ENCODE measurements at regions not wholly inside any gene's neighbourhood (a gene's known extent, or its start where the extent isn't known, plus 50 kb on each side); places are given as distances from the start of the nearest gene placed in this dataset.

DNA sequence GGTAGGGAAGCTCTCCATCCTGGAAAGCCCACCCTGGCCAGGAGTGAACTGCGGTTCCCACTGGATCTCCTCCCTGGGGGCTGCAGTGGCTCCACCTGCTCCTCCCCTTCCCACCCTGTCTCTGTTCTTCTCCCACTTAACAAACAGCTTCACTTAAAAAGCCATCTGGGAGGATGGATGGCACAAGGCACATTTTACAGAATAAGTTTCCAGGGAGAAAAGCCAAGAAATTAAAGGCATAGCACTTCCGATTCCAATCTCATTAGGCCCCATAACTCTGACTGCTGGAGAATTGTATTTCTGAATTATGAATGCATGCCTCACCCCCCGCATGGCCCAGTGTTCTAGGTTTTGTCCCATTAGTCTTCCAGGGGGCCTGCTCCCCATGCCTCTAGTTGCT is 718.3 kb downstream of the PTPRU start:
- TF ChIP-seq, protein P1, sequence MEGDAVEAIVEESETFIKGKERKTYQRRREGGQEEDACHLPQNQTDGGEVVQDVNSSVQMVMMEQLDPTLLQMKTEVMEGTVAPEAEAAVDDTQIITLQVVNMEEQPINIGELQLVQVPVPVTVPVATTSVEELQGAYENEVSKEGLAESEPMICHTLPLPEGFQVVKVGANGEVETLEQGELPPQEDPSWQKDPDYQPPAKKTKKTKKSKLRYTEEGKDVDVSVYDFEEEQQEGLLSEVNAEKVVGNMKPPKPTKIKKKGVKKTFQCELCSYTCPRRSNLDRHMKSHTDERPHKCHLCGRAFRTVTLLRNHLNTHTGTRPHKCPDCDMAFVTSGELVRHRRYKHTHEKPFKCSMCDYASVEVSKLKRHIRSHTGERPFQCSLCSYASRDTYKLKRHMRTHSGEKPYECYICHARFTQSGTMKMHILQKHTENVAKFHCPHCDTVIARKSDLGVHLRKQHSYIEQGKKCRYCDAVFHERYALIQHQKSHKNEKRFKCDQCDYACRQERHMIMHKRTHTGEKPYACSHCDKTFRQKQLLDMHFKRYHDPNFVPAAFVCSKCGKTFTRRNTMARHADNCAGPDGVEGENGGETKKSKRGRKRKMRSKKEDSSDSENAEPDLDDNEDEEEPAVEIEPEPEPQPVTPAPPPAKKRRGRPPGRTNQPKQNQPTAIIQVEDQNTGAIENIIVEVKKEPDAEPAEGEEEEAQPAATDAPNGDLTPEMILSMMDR (IDR thresholded peaks at IDR 0.05), result no peak
- TF ChIP-seq, protein P2, sequence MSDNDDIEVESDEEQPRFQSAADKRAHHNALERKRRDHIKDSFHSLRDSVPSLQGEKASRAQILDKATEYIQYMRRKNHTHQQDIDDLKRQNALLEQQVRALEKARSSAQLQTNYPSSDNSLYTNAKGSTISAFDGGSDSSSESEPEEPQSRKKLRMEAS (IDR thresholded peaks at IDR 0.05), result no peak
- no peak for TF ChIP-seq MAFK (IDR thresholded peaks at IDR 0.05; ENCODE audit: partially characterized antibody)
- TF ChIP-seq HOXB5 (CRISPR knock-in tag; IDR thresholded peaks at IDR 0.05), result no peak
- TF ChIP-seq POLR2A (IDR thresholded peaks at IDR 0.05; ENCODE audit: low read length), result no peak
- TF ChIP-seq, protein P3, sequence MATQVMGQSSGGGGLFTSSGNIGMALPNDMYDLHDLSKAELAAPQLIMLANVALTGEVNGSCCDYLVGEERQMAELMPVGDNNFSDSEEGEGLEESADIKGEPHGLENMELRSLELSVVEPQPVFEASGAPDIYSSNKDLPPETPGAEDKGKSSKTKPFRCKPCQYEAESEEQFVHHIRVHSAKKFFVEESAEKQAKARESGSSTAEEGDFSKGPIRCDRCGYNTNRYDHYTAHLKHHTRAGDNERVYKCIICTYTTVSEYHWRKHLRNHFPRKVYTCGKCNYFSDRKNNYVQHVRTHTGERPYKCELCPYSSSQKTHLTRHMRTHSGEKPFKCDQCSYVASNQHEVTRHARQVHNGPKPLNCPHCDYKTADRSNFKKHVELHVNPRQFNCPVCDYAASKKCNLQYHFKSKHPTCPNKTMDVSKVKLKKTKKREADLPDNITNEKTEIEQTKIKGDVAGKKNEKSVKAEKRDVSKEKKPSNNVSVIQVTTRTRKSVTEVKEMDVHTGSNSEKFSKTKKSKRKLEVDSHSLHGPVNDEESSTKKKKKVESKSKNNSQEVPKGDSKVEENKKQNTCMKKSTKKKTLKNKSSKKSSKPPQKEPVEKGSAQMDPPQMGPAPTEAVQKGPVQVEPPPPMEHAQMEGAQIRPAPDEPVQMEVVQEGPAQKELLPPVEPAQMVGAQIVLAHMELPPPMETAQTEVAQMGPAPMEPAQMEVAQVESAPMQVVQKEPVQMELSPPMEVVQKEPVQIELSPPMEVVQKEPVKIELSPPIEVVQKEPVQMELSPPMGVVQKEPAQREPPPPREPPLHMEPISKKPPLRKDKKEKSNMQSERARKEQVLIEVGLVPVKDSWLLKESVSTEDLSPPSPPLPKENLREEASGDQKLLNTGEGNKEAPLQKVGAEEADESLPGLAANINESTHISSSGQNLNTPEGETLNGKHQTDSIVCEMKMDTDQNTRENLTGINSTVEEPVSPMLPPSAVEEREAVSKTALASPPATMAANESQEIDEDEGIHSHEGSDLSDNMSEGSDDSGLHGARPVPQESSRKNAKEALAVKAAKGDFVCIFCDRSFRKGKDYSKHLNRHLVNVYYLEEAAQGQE (IDR thresholded peaks at IDR 0.05), result no peak
- TF ChIP-seq POLR2AphosphoS2 (conservative IDR thresholded peaks at IDR 0.05; ENCODE audit: low read length), result no peak
- TF ChIP-seq ZFP36 (IDR thresholded peaks at IDR 0.05; ENCODE audit: borderline replicate concordance, partially characterized antibody), result no peak
